ENCODE measurements at regions not wholly inside any gene's neighbourhood (a gene's known extent, or its start where the extent isn't known, plus 50 kb on each side); places are given as distances from the start of the nearest gene placed in this dataset.

DNA sequence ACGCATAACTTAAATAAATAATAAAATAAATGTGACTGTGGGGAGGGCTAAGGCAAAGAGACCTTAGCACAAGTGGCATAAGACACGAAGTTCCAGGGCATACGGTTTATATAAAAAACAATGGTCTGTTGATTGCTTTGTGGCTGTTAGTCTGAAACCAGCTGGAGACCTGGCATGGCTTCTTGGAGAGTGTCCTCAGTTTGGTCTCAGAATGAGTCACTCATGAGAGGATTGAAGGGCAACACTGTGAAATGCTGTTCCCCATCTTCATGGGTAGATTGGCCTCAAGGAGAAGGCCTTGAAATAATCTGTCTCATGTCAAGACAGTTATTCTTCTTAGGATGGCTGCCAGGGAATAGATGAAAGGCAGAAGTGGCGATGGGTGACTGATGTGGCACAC is 62.2 kb downstream of the SOX2 start:
- ChIA-PET CTCF (no interaction called here), POLR2A (no interaction called here)
- no peak for DNase-seq
- no peaks in the 10 kb centered on the region for H3K27me3 ChIP-seq (ENCODE audit: insufficient read depth)
- no peaks in the 10 kb centered on the region for H3K4me1 ChIP-seq (ENCODE audit: control insufficient read depth in 1 of 2, insufficient read depth in 2 of 2, low read depth in 1 of 2, low read length in 1 of 2)
- no peak overlapping the region for H3K4me3 ChIP-seq (ENCODE audit: low read depth in 2 of 2, low read length in 1 of 2)
- H2AFZ ChIP-seq (ENCODE audit: low read depth), result no peak overlapping the region
- H3K9me3 ChIP-seq, result no peaks in the 10 kb centered on the region
- WGBS (ENCODE audit: low lambda C conversion rate), result 39% methylated on average over 4 of the region's 4 CpGs
- H3K79me2 ChIP-seq (ENCODE audit: insufficient read depth), result no peaks in the 10 kb centered on the region
- TF ChIP-seq GATA2 (CRISPR knock-in tag; IDR thresholded peaks at IDR 0.05), result no peak
- TF ChIP-seq TEAD4 (IDR thresholded peaks at IDR 0.05; ENCODE audit: borderline replicate concordance, insufficient read depth), result no peak
- no peak for TF ChIP-seq POLR2AphosphoS5 (IDR thresholded peaks at IDR 0.05; ENCODE audit: low read depth, low read length)
- H4K20me1 ChIP-seq (ENCODE audit: insufficient read depth), result no peaks in the 10 kb centered on the region
- no peaks in the 10 kb centered on the region for H3K36me3 ChIP-seq (replicated peaks in 1 of 2; ENCODE audit: control insufficient read depth in 1 of 2, insufficient read depth in 2 of 2, low read length in 1 of 2)
- no peaks in the 10 kb centered on the region for H3F3A ChIP-seq (replicated peaks; ENCODE audit: insufficient read depth)
- no peak overlapping the region for H3K4me2 ChIP-seq
- H3K9ac ChIP-seq, result no peak overlapping the region
- H3K9me2 ChIP-seq, result no peaks in the 10 kb centered on the region
- H3K27ac ChIP-seq (ENCODE audit: low read depth in 2 of 2, low read length in 1 of 2), result no peak overlapping the region

DNA sequence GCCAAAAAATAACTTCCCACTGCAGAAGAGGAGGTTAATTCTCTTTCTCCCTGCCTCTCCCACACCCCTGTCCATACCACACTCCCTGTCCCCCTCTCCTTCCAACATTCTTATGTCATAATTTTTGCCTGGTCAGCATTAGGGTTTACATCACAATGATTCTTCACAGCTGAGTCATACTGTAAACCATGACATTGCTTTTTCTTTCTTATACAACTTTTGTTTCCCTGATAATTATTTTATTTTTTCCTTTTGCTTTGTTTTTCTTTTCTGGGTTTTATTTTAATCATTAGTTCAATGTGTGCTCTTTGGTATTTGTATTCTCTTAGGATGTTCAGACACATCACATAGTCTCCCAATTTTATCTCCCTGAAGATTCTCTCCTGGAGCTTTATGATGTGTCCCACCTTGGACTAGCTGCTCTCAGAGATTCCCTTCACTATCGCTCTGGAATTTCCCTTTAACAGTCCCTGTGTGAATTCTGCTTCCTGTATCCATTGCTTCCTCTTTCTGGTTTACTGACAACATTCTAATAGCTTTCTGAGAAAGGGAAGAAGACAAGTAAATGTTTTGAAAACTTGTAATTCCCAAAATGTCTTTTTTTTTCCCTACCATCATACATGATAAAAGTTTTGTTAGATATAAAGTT is 70.7 kb downstream of the SOX2 start:
- no peak overlapping the region for H3K9ac ChIP-seq
- TF ChIP-seq, protein P1, sequence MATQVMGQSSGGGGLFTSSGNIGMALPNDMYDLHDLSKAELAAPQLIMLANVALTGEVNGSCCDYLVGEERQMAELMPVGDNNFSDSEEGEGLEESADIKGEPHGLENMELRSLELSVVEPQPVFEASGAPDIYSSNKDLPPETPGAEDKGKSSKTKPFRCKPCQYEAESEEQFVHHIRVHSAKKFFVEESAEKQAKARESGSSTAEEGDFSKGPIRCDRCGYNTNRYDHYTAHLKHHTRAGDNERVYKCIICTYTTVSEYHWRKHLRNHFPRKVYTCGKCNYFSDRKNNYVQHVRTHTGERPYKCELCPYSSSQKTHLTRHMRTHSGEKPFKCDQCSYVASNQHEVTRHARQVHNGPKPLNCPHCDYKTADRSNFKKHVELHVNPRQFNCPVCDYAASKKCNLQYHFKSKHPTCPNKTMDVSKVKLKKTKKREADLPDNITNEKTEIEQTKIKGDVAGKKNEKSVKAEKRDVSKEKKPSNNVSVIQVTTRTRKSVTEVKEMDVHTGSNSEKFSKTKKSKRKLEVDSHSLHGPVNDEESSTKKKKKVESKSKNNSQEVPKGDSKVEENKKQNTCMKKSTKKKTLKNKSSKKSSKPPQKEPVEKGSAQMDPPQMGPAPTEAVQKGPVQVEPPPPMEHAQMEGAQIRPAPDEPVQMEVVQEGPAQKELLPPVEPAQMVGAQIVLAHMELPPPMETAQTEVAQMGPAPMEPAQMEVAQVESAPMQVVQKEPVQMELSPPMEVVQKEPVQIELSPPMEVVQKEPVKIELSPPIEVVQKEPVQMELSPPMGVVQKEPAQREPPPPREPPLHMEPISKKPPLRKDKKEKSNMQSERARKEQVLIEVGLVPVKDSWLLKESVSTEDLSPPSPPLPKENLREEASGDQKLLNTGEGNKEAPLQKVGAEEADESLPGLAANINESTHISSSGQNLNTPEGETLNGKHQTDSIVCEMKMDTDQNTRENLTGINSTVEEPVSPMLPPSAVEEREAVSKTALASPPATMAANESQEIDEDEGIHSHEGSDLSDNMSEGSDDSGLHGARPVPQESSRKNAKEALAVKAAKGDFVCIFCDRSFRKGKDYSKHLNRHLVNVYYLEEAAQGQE (IDR thresholded peaks at IDR 0.05; ENCODE audit: low read depth, low read length), result no peak
- TF ChIP-seq GATA2 (CRISPR knock-in tag; IDR thresholded peaks at IDR 0.05) (no peak), SMC3 (IDR thresholded peaks at IDR 0.05; ENCODE audit: low read depth, low read length) (no peak), MEF2A (IDR thresholded peaks at IDR 0.05; ENCODE audit: borderline replicate concordance, low read depth) (no peak), POLR2AphosphoS5 (IDR thresholded peaks at IDR 0.05; ENCODE audit: low read depth, low read length) (no peak), FOXJ3 (CRISPR knock-in tag; IDR thresholded peaks at IDR 0.05) (no peak), TCF12 (IDR thresholded peaks at IDR 0.05) (no peak), RAD21 (IDR thresholded peaks at IDR 0.05; ENCODE audit: low read length) (no peak), TAF1 (IDR thresholded peaks at IDR 0.05; ENCODE audit: borderline replicate concordance, low read depth, low read length) (no peak), FOXM1 (IDR thresholded peaks at IDR 0.05; ENCODE audit: low read depth) (no peak), TEAD4 (IDR thresholded peaks at IDR 0.05; ENCODE audit: borderline replicate concordance, insufficient read depth) (no peak), NRF1 (IDR thresholded peaks at IDR 0.05; ENCODE audit: low read depth, low read length) (no peak), EP300 (IDR thresholded peaks at IDR 0.05; ENCODE audit: borderline replicate concordance in 1 of 2, low read depth in 1 of 2, low read length in 1 of 2) (no peak), JUND (IDR thresholded peaks at IDR 0.05) (no peak), RFX5 (IDR thresholded peaks at IDR 0.05; ENCODE audit: low read length) (no peak)
- TF ChIP-seq, protein P2, sequence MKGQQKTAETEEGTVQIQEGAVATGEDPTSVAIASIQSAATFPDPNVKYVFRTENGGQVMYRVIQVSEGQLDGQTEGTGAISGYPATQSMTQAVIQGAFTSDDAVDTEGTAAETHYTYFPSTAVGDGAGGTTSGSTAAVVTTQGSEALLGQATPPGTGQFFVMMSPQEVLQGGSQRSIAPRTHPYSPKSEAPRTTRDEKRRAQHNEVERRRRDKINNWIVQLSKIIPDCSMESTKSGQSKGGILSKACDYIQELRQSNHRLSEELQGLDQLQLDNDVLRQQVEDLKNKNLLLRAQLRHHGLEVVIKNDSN (IDR thresholded peaks at IDR 0.05; ENCODE audit: borderline replicate concordance, low read depth), result no peak
- TF ChIP-seq, protein P3, sequence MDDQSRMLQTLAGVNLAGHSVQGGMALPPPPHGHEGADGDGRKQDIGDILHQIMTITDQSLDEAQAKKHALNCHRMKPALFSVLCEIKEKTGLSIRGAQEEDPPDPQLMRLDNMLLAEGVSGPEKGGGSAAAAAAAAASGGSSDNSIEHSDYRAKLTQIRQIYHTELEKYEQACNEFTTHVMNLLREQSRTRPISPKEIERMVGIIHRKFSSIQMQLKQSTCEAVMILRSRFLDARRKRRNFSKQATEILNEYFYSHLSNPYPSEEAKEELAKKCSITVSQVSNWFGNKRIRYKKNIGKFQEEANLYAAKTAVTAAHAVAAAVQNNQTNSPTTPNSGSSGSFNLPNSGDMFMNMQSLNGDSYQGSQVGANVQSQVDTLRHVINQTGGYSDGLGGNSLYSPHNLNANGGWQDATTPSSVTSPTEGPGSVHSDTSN (IDR thresholded peaks at IDR 0.05), result no peak
- TF ChIP-seq, protein P4, sequence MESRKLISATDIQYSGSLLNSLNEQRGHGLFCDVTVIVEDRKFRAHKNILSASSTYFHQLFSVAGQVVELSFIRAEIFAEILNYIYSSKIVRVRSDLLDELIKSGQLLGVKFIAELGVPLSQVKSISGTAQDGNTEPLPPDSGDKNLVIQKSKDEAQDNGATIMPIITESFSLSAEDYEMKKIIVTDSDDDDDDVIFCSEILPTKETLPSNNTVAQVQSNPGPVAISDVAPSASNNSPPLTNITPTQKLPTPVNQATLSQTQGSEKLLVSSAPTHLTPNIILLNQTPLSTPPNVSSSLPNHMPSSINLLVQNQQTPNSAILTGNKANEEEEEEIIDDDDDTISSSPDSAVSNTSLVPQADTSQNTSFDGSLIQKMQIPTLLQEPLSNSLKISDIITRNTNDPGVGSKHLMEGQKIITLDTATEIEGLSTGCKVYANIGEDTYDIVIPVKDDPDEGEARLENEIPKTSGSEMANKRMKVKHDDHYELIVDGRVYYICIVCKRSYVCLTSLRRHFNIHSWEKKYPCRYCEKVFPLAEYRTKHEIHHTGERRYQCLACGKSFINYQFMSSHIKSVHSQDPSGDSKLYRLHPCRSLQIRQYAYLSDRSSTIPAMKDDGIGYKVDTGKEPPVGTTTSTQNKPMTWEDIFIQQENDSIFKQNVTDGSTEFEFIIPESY (IDR thresholded peaks at IDR 0.05; ENCODE audit: borderline replicate concordance, low read depth), result no peak
- TF ChIP-seq, protein P5, sequence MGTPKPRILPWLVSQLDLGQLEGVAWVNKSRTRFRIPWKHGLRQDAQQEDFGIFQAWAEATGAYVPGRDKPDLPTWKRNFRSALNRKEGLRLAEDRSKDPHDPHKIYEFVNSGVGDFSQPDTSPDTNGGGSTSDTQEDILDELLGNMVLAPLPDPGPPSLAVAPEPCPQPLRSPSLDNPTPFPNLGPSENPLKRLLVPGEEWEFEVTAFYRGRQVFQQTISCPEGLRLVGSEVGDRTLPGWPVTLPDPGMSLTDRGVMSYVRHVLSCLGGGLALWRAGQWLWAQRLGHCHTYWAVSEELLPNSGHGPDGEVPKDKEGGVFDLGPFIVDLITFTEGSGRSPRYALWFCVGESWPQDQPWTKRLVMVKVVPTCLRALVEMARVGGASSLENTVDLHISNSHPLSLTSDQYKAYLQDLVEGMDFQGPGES (IDR thresholded peaks at IDR 0.05; ENCODE audit: low read depth, low read length), result no peak
- peak overlapping the region; percentile 3; the same call in 1 of the 2 replicates for H2AFZ ChIP-seq (ENCODE audit: low read depth)
- H3K27me3 ChIP-seq (ENCODE audit: insufficient read depth), result no peaks in the 10 kb centered on the region
- H3K9me3 ChIP-seq, result no peaks in the 10 kb centered on the region
- peaks cover 3 to 4% of the 10 kb centered on the region in 2 experiments; a peak in 2 of 4 replicates for H3K4me1 ChIP-seq (ENCODE audit: control insufficient read depth in 1 of 2, insufficient read depth in 2 of 2, low read depth in 1 of 2, low read length in 1 of 2)
- 34% methylated on average over 1 of the region's 1 CpG for WGBS (ENCODE audit: low lambda C conversion rate)
- ChIA-PET POLR2A (no interaction called here), CTCF (interaction anchor here (0.6 kb wide), 1 partner anchor 804 kb away, joined by 3 read pairs; no protein-coding TSS in a partner anchor)
- no peaks in the 10 kb centered on the region for H3K79me2 ChIP-seq (ENCODE audit: insufficient read depth)
- H3K4me3 ChIP-seq (ENCODE audit: low read depth in 2 of 2, low read length in 1 of 2), result no peak overlapping the region
- no peaks in the 10 kb centered on the region for H3K36me3 ChIP-seq (replicated peaks in 1 of 2; ENCODE audit: control insufficient read depth in 1 of 2, insufficient read depth in 2 of 2, low read length in 1 of 2)
- no peak overlapping the region for H3K4me2 ChIP-seq
- H3F3A ChIP-seq (replicated peaks; ENCODE audit: insufficient read depth), result no peaks in the 10 kb centered on the region
- no peaks in the 10 kb centered on the region for H4K20me1 ChIP-seq (ENCODE audit: insufficient read depth)
- no peak for DNase-seq
- H3K27ac ChIP-seq (ENCODE audit: low read depth in 2 of 2, low read length in 1 of 2), result no peak overlapping the region
- no peaks in the 10 kb centered on the region for H3K9me2 ChIP-seq

Measured in SK-N-SH (cell line).